ENCODE measurements at regions not wholly inside any gene's neighbourhood (a gene's known extent, or its start where the extent isn't known, plus 50 kb on each side); places are given as distances from the start of the nearest gene placed in this dataset.

- peaks cover 3% of the 10 kb centered on the region; the same call in 1 of the 2 replicates for H3K36me3 Mint-ChIP-seq
- ATAC-seq, result peak; percentile 24; the same call in 1 of the 2 replicates
- no peak overlapping the region for H3K4me3 Mint-ChIP-seq
- no peak for DNase-seq (ENCODE audit: low spot score)
- H3K27me3 Mint-ChIP-seq (ENCODE audit: low read depth), result no peaks in the 10 kb centered on the region
- H3K4me1 Mint-ChIP-seq, result peaks cover 13% of the 10 kb centered on the region
- TF ChIP-seq MAX (CRISPR knock-in tag; IDR thresholded peaks at IDR 0.05) (no peak), CREB1 (CRISPR knock-in tag; IDR thresholded peaks at IDR 0.05) (no peak), ZNF423 (CRISPR knock-in tag; IDR thresholded peaks at IDR 0.05) (no peak), MLX (CRISPR knock-in tag; IDR thresholded peaks at IDR 0.05) (no peak), ZNF396 (CRISPR knock-in tag; IDR thresholded peaks at IDR 0.05; ENCODE audit: borderline replicate concordance) (no peak)
- TF ChIP-seq, protein P1, sequence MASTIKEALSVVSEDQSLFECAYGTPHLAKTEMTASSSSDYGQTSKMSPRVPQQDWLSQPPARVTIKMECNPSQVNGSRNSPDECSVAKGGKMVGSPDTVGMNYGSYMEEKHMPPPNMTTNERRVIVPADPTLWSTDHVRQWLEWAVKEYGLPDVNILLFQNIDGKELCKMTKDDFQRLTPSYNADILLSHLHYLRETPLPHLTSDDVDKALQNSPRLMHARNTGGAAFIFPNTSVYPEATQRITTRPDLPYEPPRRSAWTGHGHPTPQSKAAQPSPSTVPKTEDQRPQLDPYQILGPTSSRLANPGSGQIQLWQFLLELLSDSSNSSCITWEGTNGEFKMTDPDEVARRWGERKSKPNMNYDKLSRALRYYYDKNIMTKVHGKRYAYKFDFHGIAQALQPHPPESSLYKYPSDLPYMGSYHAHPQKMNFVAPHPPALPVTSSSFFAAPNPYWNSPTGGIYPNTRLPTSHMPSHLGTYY (CRISPR knock-in tag; IDR thresholded peaks at IDR 0.05), result no peak
- ChIA-PET CTCF (interaction anchor here (1.5 kb wide), 1 partner anchor 212 kb away, joined by 4 read pairs; no protein-coding TSS in a partner anchor), POLR2A (interaction anchor here (0.6 to 0.7 kb wide), 2 partner anchors 71 to 210 kb away, joined by 3 to 4 read pairs; no protein-coding TSS in a partner anchor)
- H3K9me3 Mint-ChIP-seq, result peaks cover 12% of the 10 kb centered on the region
- H3K27ac Mint-ChIP-seq, result no peak overlapping the region
Observed at GRCh38 chr13:29903543-29903942, 53.1 kb upstream of the UBL3 start.

DNA sequence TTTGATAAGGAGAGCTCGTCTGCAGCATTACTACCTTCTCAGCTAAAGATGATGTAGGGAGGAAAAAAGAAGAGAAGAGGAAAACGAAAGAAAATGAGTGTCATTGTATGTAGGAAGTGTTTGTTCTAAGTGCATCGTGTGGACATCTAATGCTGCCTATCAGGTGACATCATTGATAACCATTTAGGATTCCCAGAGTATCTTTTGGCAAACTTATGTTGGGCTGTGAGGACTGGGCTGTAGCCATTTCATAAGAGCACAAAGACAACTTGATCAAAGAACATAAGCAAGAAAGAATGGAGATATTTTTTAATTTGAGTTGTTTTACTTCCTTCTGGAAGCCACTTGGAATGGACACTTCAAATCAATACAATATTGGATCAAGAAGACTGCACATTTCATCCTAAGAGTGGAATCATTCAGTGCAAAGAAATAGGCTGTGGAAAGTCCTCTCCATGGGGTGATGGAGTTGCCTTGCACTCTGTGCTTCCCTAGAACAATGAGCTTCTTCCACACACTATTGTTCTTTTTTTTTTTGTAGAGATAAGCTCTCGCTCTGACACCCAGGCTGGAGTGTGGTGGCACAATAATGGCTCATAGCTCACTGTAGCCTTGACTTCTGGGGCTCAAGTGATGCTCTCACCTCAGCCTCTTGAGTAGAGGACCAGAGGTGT lies 52.4 kb upstream of the UBL3 start:
- Mint-ChIP-seq H3K27ac (no peak overlapping the region), H3K27me3 (ENCODE audit: low read depth) (no peaks in the 10 kb centered on the region), H3K4me1 (peaks cover 13% of the 10 kb centered on the region), H3K36me3 (peaks cover 3% of the 10 kb centered on the region; the same call in 1 of the 2 replicates), H3K4me3 (no peak overlapping the region), H3K9me3 (peaks cover 12% of the 10 kb centered on the region)
- TF ChIP-seq NFYB (CRISPR knock-in tag; conservative IDR thresholded peaks at IDR 0.05; ENCODE audit: low read depth) (no peak), SOX15 (CRISPR knock-in tag; IDR thresholded peaks at IDR 0.05) (no peak), ZNF121 (CRISPR knock-in tag; IDR thresholded peaks at IDR 0.05) (no peak), GABPB1 (CRISPR knock-in tag; IDR thresholded peaks at IDR 0.05) (no peak), SMAD3 (CRISPR knock-in tag; IDR thresholded peaks at IDR 0.05; ENCODE audit: borderline replicate concordance) (no peak), FOXJ3 (CRISPR knock-in tag; IDR thresholded peaks at IDR 0.05; ENCODE audit: borderline replicate concordance) (no peak), AFF4 (CRISPR knock-in tag; IDR thresholded peaks at IDR 0.05; ENCODE audit: borderline replicate concordance) (no peak), E2F1 (CRISPR knock-in tag; IDR thresholded peaks at IDR 0.05) (no peak), ZNF263 (CRISPR knock-in tag; IDR thresholded peaks at IDR 0.05; ENCODE audit: low read depth) (no peak), GTF2I (CRISPR knock-in tag; conservative IDR thresholded peaks at IDR 0.05) (no peak), RELA (CRISPR knock-in tag; IDR thresholded peaks at IDR 0.05; ENCODE audit: borderline replicate concordance) (no peak), NFATC4 (CRISPR knock-in tag; IDR thresholded peaks at IDR 0.05) (no peak), RORB (CRISPR knock-in tag; IDR thresholded peaks at IDR 0.05) (no peak), CREM (CRISPR knock-in tag; IDR thresholded peaks at IDR 0.05) (no peak), ATF6 (CRISPR knock-in tag; IDR thresholded peaks at IDR 0.05) (no peak), FOXP4 (CRISPR knock-in tag; IDR thresholded peaks at IDR 0.05) (no peak), GRHL2 (CRISPR knock-in tag; IDR thresholded peaks at IDR 0.05; ENCODE audit: insufficient replicate concordance, severe bottlenecking) (no peak)
- DNase-seq (ENCODE audit: low spot score), result no peak
- ChIA-PET POLR2A (interaction anchor here (0.6 kb wide), 1 partner anchor 211 kb away, joined by 3 read pairs; no protein-coding TSS in a partner anchor), CTCF (interaction anchor here (1.2 to 1.5 kb wide), 2 partner anchors 213 to 230 kb away, joined by 3 to 4 read pairs; no protein-coding TSS in a partner anchor)
- ATAC-seq, result no peak
